ENCODE measurements at regions not wholly inside any gene's neighbourhood (a gene's known extent, or its start where the extent isn't known, plus 50 kb on each side); places are given as distances from the start of the nearest gene placed in this dataset.

GRCh38 chr16:35208001-35208935 lies 1748.9 kb downstream of the TP53TG3F start:
- TF ChIP-seq POLR2A (IDR thresholded peaks at IDR 0.05) (no peak), CTCF (IDR thresholded peaks at IDR 0.05 in 4 of 5, conservative IDR thresholded peaks at IDR 0.05 in 1 of 5) (no peak)

Data from gastrocnemius medialis (tissue), 4 donors.